Gastrocnemius medialis (tissue), 4 donors: ENCODE measurements at regions not wholly inside any gene's neighbourhood (a gene's known extent, or its start where the extent isn't known, plus 50 kb on each side); places are given as distances from the start of the nearest gene placed in this dataset.

Experiments used
- POLR2A ChIP-seq, 2 donors: fragments of 450-650 bp; IDR thresholded peaks; one replicate each; pipeline ENCODE4 v1.6.1; 2017; ENCODE audit warnings: antibody characterized with exemption in 2 of 2, mild to moderate bottlenecking in 2 of 2, moderate library complexity in 2 of 2
- TF ChIP-seq, protein P1 (sequence below), 5 experiments: fragments of 450-650 bp in 3 of 5; fragments of 200-600 bp in 2 of 5; sonication (generic) in 2 of 5; IDR thresholded peaks in 4 of 5; conservative IDR thresholded peaks in 1 of 5; 1 replicate in 4 of 5; 2 replicates in 1 of 5; pipeline ENCODE4 v1.5.1; 2016 to 2019; ENCODE audit warnings: antibody characterized with exemption in 5 of 5, mild to moderate bottlenecking in 3 of 5, moderate library complexity in 3 of 5

DNA sequence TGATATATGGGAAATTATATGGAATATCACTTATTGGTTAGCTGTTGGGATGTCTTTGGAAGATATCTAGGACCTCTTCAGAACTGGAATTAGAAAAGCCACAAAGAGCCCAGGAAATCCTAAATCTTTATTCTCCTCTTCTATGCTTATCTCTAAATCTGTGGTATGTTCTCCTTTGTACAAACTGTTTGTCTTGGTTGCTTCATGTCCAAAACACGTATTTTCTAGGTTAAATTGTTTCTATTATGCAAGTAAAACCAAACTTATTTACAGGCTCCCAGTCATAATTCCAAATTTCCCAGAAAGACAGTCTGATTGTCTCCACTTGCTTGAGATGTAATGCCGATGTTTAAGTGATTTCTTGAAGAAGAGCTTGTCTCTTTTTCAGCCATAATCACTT, 650.9 kb downstream of the CDH11 start:
- no peak for TF ChIP-seq POLR2A (IDR thresholded peaks at IDR 0.05)
- TF ChIP-seq, protein P1, sequence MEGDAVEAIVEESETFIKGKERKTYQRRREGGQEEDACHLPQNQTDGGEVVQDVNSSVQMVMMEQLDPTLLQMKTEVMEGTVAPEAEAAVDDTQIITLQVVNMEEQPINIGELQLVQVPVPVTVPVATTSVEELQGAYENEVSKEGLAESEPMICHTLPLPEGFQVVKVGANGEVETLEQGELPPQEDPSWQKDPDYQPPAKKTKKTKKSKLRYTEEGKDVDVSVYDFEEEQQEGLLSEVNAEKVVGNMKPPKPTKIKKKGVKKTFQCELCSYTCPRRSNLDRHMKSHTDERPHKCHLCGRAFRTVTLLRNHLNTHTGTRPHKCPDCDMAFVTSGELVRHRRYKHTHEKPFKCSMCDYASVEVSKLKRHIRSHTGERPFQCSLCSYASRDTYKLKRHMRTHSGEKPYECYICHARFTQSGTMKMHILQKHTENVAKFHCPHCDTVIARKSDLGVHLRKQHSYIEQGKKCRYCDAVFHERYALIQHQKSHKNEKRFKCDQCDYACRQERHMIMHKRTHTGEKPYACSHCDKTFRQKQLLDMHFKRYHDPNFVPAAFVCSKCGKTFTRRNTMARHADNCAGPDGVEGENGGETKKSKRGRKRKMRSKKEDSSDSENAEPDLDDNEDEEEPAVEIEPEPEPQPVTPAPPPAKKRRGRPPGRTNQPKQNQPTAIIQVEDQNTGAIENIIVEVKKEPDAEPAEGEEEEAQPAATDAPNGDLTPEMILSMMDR (IDR thresholded peaks at IDR 0.05 in 4 of 5, conservative IDR thresholded peaks at IDR 0.05 in 1 of 5): no peak
